Activated CD4-positive, alpha-beta memory T cell treated with anti-CD3 and anti-CD28 coated beads, Interleukin-2, amount 10 ng/mL, durations not matched to agents 7 days and 5 days (primary cell): ENCODE measurements at regions not wholly inside any gene's neighbourhood (a gene's known extent, or its start where the extent isn't known, plus 50 kb on each side); places are given as distances from the start of the nearest gene placed in this dataset.
"Not testable (repeated sequence)": the region's sequence is repeated elsewhere in the genome, so short reads cannot be mapped to it uniquely, and the experiment has no call there.

Source experiments
- CTCF ChIA-PET: fragments of 350-600 bp; sonication (Branson Sonifier 250); formaldehyde crosslinking; loops from one replicate; lab custom pipeline; 2021; ENCODE audit warnings: antibody characterized with exemption, inconsistent platforms; lab: Charles Lee
- POLR2A ChIA-PET: fragments of 350-600 bp; sonication (Branson Sonifier 250); formaldehyde crosslinking; loops from one replicate; lab custom pipeline; 2021; ENCODE audit warnings: antibody characterized with exemption; lab: Charles Lee
- DNase-seq: peaks from one replicate; pipeline ENCODE4 v3.0.0-alpha.2; 2020
- H3K27ac Mint-ChIP-seq: one replicate; pipeline ENCODE4 v1.8.0; 2021; ENCODE audit warnings: mild to moderate bottlenecking, mixed read lengths
- H3K27me3 Mint-ChIP-seq: one replicate; pipeline ENCODE4 v1.8.0; 2021; ENCODE audit warnings: mixed read lengths
- H3K36me3 Mint-ChIP-seq: one replicate; pipeline ENCODE4 v1.8.0; 2021; ENCODE audit warnings: low read depth, mixed read lengths
- H3K4me1 Mint-ChIP-seq: one replicate; pipeline ENCODE4 v1.8.0; 2021; ENCODE audit warnings: mixed read lengths
- H3K4me3 Mint-ChIP-seq: one replicate; pipeline ENCODE4 v1.8.0; 2021; ENCODE audit warnings: mild to moderate bottlenecking, mixed read lengths
- H3K9me3 Mint-ChIP-seq: one replicate; pipeline ENCODE4 v1.8.0; 2021; ENCODE audit warnings: mixed read lengths

DNA sequence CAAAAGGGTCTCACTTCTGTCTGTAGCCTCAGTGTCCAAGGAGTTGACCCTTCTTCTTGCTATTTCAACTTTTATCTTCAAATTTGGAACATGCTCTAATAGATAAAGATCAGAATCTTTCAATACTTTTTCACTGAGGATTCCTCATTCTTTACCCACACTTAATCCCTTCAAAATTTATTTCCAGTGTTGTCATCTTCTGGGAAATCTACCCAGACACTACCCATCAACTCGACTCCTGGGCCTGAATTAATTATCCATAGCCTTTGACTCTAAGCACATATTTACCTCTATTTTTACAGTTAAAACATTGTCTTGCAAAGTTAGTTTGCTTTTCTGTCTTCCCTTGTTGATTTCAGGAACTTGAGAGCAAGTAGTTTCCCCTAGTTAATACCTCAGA lies 1022.5 kb downstream of the PCDH9 start:
- Mint-ChIP-seq H3K9me3 (no peaks in the 10 kb centered on the region), H3K4me3 (no peak overlapping the region), H3K27ac (no peak overlapping the region), H3K27me3 (no peaks in the 10 kb centered on the region), H3K4me1 (no peaks in the 10 kb centered on the region), H3K36me3 (no peaks in the 10 kb centered on the region)
- ChIA-PET CTCF (no interaction called here), POLR2A (no interaction called here)
- no peak for DNase-seq

DNA sequence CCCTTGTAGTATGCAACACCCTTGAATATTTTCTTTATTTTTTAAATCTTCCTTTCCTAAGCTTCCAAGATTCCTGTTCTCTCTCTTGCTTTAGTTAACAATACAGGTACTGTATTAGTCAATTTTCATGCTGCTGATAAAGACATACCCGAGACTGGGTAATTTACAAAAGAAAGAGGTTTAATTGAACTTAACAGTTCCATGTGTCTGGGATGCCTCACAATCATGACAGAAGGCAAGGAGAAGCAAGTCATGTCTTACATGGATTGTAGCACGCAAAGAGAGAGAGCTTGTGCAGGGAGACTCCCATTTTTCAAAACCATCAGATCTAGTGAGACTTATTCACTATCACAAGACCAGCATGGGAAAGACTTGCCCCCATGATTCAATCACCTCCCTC lies 1024.3 kb downstream of the PCDH9 start:
- no peak overlapping the region for H3K27ac Mint-ChIP-seq
- no peak overlapping the region for H3K4me3 Mint-ChIP-seq
- no peaks in the 10 kb centered on the region for H3K9me3 Mint-ChIP-seq
- POLR2A ChIA-PET, result no interaction called here
- H3K36me3 Mint-ChIP-seq, result no peaks in the 10 kb centered on the region
- H3K27me3 Mint-ChIP-seq, result no peaks in the 10 kb centered on the region
- CTCF ChIA-PET, result no interaction called here
- H3K4me1 Mint-ChIP-seq, result no peaks in the 10 kb centered on the region
- DNase-seq, result no peak

DNA sequence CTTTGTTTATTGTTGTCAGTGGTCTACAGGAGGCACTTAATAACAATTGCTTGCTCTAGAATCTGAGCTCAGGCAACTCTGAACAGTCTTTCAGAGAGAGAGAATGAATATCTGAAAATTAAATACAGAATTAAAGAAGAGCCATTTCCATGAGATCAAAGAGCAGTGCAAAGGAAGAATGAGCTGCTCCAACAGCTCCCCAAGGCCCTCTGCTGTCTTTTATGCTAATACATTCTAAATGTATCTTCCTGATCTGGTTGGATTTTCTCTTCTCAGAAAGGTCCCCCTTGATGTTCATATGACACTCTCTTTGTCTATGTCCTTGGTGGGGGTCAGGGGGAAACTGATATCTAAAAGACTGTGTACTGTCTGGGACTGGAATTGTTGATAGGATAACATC lies 1029.6 kb downstream of the PCDH9 start:
- Mint-ChIP-seq H3K36me3 (no peaks in the 10 kb centered on the region), H3K4me1 (no peaks in the 10 kb centered on the region), H3K9me3 (peaks cover 3% of the 10 kb centered on the region), H3K27me3 (no peaks in the 10 kb centered on the region), H3K4me3 (no peak overlapping the region), H3K27ac (no peak overlapping the region)
- DNase-seq, result no peak
- ChIA-PET CTCF (no interaction called here), POLR2A (no interaction called here)

DNA sequence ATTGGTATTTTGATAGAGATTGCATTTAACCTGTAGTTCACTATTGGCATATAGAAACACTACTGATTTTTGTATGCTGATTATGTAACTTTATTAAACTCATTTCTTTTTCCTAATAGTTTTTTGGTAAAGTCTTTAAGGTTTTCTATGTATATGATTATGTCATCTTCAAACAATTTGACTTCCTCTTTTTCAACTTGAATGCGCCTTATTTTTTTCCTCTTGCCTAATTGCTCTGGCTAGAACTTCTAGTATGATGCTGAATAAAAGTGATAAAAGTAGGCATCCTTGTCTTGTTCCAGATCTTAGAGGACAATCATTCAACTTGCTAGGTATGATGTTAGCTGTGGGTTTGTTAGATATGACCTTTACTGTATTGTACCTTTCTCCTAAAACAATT lies 1034.9 kb downstream of the PCDH9 start:
- Mint-ChIP-seq H3K4me1 (no peaks in the 10 kb centered on the region), H3K36me3 (no peaks in the 10 kb centered on the region), H3K27me3 (no peaks in the 10 kb centered on the region), H3K27ac (no peak overlapping the region), H3K4me3 (no peak overlapping the region), H3K9me3 (peaks cover 5% of the 10 kb centered on the region)
- DNase-seq, result no peak
- ChIA-PET POLR2A (no interaction called here), CTCF (interaction anchor here (0.7 kb wide), 1 partner anchor 1685 kb away, joined by 4 read pairs; no protein-coding TSS in a partner anchor)

DNA sequence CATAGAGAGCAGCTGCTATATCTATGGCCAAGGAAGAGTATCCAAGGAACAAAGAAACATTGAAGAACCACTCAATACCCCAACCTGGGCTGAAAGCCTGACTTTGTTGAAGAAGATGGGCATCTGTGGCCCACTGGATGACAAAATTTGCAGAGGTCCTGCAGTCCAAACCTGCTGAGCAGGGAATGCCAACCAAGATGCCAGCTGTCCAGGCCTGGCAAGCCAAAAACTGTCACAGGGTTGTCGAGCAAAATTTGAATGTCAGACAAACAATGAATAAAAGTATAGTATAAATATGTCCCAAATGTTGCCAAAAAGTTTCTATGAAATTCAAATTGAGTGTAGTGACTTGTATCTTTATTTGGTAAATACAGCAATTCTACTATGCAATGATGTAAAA lies 1040.2 kb downstream of the PCDH9 start:
- Mint-ChIP-seq H3K4me1 (no peaks in the 10 kb centered on the region), H3K4me3 (no peak overlapping the region), H3K36me3 (no peaks in the 10 kb centered on the region), H3K9me3 (peaks cover 2% of the 10 kb centered on the region), H3K27ac (no peak overlapping the region), H3K27me3 (no peaks in the 10 kb centered on the region)
- CTCF ChIA-PET, result no interaction called here
- POLR2A ChIA-PET, result no interaction called here
- no peak for DNase-seq

DNA sequence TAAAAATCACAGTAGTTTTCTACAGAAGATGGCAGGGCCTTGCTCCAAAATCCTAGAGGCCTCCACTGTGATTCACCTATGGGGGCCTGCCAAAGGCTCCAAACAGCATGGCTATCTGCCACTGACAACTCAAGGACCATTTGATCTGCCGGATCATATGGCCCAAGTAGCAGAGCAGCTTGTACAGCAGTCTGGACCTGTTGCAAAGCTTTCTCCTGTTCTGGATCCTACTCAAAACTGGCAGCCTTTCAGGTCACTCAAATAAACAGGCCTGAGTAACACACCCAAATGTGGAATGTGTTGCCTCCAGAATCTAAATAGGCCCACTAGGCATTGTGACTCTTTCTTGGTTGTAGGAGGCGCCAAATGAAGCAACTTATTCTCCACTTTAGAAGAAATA lies 1049.3 kb downstream of the PCDH9 start:
- POLR2A ChIA-PET, result no interaction called here
- no peaks in the 10 kb centered on the region for H3K27me3 Mint-ChIP-seq
- no peak overlapping the region for H3K27ac Mint-ChIP-seq
- no peak overlapping the region for H3K4me3 Mint-ChIP-seq
- CTCF ChIA-PET, result no interaction called here
- no peak for DNase-seq
- no peaks in the 10 kb centered on the region for H3K4me1 Mint-ChIP-seq
- H3K36me3 Mint-ChIP-seq, result no peaks in the 10 kb centered on the region
- peaks cover 8% of the 10 kb centered on the region for H3K9me3 Mint-ChIP-seq

DNA sequence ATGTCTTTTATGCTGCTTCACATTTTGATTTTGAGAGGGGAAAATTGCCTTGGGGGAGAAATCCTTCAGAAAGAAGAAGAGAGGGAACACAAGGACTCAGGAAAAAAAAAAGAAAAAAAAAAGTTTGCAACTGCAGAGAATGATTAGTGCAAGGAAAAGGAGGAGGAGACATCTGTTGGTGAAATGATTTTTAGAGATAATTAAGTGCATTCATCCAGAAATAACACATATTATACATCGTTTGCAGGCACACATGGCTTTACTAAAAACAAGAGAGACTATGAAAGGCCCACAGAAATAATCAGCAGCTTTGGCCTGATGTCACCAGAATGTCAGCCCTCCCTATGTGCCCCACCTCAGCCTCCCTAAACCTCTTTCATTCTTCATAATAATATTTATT lies 1058.2 kb downstream of the PCDH9 start:
- H3K36me3 Mint-ChIP-seq, result no peaks in the 10 kb centered on the region
- ChIA-PET POLR2A (no interaction called here), CTCF (no interaction called here)
- no peak for DNase-seq
- no peak overlapping the region for H3K4me3 Mint-ChIP-seq
- no peaks in the 10 kb centered on the region for H3K9me3 Mint-ChIP-seq
- H3K27ac Mint-ChIP-seq, result no peak overlapping the region
- H3K4me1 Mint-ChIP-seq, result no peaks in the 10 kb centered on the region
- no peaks in the 10 kb centered on the region for H3K27me3 Mint-ChIP-seq

DNA sequence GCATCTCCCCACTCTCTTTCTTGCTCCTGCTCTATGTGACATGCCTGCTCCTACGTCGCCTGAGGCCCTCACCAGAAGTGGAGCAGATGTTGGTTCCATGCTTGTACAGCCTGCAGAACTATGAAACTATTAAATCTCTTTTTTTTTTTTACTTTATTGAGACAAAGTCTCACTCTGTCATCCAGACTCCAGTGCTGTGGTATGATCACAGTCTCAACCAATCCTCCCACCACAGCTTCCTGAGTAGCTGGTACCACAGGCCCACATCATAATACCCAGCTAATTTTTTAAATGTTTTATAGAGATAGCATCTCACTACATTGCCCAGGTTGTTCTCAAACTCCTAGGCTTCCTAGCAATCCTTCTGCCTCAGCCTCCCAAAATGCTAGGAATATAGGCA lies 1067.7 kb downstream of the PCDH9 start:
- H3K4me1 Mint-ChIP-seq, result no peaks in the 10 kb centered on the region
- H3K36me3 Mint-ChIP-seq, result no peaks in the 10 kb centered on the region
- no peak for DNase-seq
- peaks cover 2% of the 10 kb centered on the region for H3K9me3 Mint-ChIP-seq
- ChIA-PET CTCF (no interaction called here), POLR2A (no interaction called here)
- no peak overlapping the region for H3K4me3 Mint-ChIP-seq
- no peaks in the 10 kb centered on the region for H3K27me3 Mint-ChIP-seq
- H3K27ac Mint-ChIP-seq, result no peak overlapping the region

DNA sequence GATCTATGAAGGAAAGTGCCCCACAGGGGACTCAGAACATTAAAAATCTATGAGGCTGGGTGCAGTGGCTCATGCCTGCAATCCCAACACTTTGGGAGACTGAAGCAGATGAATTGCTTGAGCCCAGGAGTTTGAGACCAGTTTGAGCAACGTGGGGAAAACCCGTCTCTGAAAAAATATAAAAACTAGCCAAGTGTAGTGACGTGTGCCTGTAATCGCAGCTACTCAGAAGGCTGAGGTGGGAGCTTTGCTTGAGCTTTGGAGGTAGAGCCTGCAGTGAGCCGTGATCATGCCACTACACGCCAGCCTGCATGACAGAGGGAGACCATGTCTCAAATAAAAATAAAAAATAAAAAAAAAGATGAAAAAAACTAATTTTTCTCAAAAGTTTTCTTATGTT lies 1070.6 kb downstream of the PCDH9 start:
- ChIA-PET CTCF (no interaction called here), POLR2A (no interaction called here)
- Mint-ChIP-seq H3K27ac (no peak overlapping the region), H3K27me3 (no peaks in the 10 kb centered on the region), H3K4me3 (no peak overlapping the region), H3K36me3 (no peaks in the 10 kb centered on the region), H3K4me1 (no peaks in the 10 kb centered on the region), H3K9me3 (peaks cover 2% of the 10 kb centered on the region)
- DNase-seq, result no peak

DNA sequence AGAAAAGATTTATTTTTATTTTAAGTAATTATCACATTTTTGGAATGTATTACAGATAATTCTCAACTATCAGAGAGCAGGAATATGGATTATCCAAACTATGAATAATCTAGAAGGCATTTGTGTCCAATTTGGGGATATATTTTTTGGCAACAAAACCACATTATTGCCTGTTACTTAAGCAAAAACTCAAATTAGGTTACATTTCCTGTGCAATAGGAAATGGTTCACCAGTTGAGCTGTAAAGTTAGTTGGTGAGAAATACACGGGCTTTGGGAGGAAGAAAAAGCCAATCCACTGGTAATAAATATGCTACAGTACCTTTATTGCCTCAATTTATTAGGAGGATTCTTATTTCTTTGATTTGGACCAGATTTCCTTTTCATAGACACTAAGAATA lies 1075.2 kb downstream of the PCDH9 start:
- H3K27me3 Mint-ChIP-seq, result no peaks in the 10 kb centered on the region
- ChIA-PET POLR2A (no interaction called here), CTCF (no interaction called here)
- H3K36me3 Mint-ChIP-seq, result no peaks in the 10 kb centered on the region
- H3K4me3 Mint-ChIP-seq, result no peak overlapping the region
- no peaks in the 10 kb centered on the region for H3K4me1 Mint-ChIP-seq
- H3K27ac Mint-ChIP-seq, result no peak overlapping the region
- no peak for DNase-seq
- H3K9me3 Mint-ChIP-seq, result peaks cover 4% of the 10 kb centered on the region

DNA sequence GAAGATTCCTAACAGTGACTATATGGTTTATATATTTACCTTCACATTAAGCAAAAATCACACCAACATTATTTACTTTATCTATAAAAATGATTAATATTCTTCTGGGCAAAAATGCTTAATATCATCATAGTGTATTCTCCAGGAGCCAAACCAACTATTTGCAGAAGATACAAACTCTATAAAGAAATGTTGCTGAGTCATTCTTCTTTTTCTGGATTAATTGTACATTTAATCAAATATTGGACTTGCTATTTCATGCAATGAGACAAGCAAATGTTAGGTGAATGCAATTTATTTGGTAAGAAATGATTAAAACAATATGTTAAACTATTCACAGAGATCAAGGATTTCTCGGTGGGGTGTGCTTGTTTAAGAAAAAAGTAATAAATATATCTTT lies 1075.8 kb downstream of the PCDH9 start:
- Mint-ChIP-seq H3K27ac (no peak overlapping the region), H3K4me1 (no peaks in the 10 kb centered on the region), H3K36me3 (no peaks in the 10 kb centered on the region), H3K27me3 (no peaks in the 10 kb centered on the region), H3K9me3 (peaks cover 4% of the 10 kb centered on the region), H3K4me3 (no peak overlapping the region)
- ChIA-PET CTCF (no interaction called here), POLR2A (no interaction called here)
- no peak for DNase-seq

DNA sequence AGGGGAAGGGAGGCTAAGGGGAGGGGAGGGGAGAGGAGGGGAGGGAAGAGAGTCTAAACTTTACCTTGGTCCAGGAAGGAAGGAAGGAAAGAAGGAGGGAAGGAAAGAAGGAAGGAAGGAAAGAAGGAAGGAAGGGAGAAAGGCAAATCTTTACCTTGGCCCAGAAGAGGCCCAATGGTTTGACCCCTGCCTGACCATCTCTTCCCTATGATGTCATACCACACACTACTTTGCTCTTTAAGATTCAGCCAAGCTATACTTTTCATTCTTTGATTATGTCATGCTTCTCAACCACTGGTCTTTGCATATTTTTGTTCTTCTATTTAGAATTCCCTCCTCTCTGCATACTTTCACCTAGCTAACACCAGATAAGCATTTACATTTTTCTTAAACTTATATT lies 1077.5 kb downstream of the PCDH9 start:
- no peaks in the 10 kb centered on the region for H3K27me3 Mint-ChIP-seq
- no peak for DNase-seq
- ChIA-PET CTCF (no interaction called here), POLR2A (no interaction called here)
- no peak overlapping the region for H3K4me3 Mint-ChIP-seq
- no peaks in the 10 kb centered on the region for H3K4me1 Mint-ChIP-seq
- H3K36me3 Mint-ChIP-seq, result no peaks in the 10 kb centered on the region
- no peak overlapping the region for H3K27ac Mint-ChIP-seq
- peaks cover 4% of the 10 kb centered on the region for H3K9me3 Mint-ChIP-seq

DNA sequence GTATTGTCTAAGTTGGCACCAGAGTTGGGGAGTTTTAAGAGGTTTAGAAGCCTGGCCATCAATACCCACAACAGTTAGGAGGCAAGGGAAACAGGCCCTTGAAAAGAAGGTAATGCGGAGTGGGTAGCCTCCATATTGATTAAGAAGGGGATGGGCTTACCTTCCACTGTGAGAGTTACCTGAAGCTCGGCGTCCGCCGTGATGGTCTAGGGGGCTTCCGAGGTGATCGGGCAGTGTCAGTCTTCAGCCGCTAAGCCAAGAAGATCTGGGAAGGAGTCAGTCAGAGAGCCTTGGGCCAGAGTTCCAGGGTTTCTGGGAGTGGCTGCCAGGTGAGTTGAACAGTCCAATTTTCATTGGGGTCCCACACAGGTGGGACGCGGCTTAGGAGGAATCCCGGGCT lies 1085.8 kb downstream of the PCDH9 start:
- H3K27me3 Mint-ChIP-seq, POLR2A ChIA-PET, CTCF ChIA-PET, H3K27ac Mint-ChIP-seq, DNase-seq, H3K4me1 Mint-ChIP-seq, H3K36me3 Mint-ChIP-seq, H3K4me3 Mint-ChIP-seq: not testable (repeated sequence)
- H3K9me3 Mint-ChIP-seq, result peaks cover 15% of the 10 kb centered on the region

DNA sequence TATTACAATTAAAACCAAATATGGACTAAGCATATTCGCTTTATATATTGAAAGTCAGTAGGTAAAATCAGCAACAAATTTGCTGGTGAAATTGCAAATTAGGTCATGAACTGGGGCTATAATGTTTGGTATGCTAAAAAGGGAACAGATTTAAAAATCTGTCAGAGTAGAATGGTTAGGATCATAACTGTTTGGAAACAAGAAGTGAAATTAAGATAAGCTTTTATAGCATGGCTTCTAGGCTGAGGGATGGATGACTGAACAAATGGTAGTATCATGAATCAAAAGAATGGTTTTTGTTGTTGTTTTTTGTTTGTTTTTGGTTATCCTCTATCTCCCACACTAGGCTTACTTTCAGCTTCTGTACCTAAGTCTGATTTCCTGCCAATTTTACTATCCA lies 1090.4 kb downstream of the PCDH9 start:
- Mint-ChIP-seq H3K27me3 (no peaks in the 10 kb centered on the region), H3K36me3 (no peaks in the 10 kb centered on the region), H3K4me3 (no peak overlapping the region), H3K27ac (no peak overlapping the region), H3K9me3 (peaks cover 12% of the 10 kb centered on the region), H3K4me1 (no peaks in the 10 kb centered on the region)
- ChIA-PET POLR2A (no interaction called here), CTCF (no interaction called here)
- DNase-seq, result no peak

DNA sequence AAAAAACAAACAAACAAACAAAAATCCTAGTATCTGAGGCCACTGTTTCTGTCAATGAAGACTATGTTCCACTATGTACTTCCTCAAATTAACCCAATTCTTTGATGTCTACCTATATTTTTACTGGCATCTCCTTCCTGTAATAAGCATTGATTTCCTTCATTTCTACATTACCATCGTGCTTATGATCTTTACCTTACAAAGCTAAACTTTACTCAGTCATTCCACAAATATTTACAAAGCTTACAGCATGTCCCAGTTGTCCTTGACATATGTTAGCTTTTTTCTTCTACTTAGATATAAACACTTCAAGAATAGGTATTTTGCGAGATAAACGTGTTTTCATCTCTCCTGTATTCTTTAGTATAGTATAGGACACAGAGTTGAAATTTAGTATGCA lies 1090.9 kb downstream of the PCDH9 start:
- CTCF ChIA-PET, result no interaction called here
- Mint-ChIP-seq H3K27me3 (no peaks in the 10 kb centered on the region), H3K4me3 (no peak overlapping the region), H3K36me3 (no peaks in the 10 kb centered on the region), H3K4me1 (no peaks in the 10 kb centered on the region), H3K9me3 (peaks cover 12% of the 10 kb centered on the region), H3K27ac (no peak overlapping the region)
- DNase-seq, result no peak
- POLR2A ChIA-PET, result no interaction called here
